ENCODE measurements at regions not wholly inside any gene's neighbourhood (a gene's known extent, or its start where the extent isn't known, plus 50 kb on each side); places are given as distances from the start of the nearest gene placed in this dataset.

DNA sequence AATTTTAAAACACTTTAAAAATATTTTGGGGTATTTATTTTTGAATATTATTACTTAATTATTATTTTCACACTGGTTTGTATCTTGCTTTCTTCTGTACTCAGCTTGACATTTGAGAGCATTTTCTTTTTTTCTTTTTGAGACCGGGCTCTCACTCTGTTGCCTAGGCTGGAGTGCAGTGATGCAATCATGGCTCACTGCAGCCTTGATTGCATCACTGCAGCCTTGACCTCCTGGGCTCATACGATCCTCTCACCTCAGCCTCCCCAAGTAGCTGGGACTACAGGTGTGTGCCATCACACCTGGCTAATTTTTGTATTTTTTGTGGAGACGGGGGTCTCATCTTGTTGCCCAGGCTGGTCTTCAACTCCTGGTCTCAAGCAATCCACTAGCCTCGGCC is 79.9 kb upstream of the DLX2 start:
- TF ChIP-seq EZH2 (IDR thresholded peaks at IDR 0.05; ENCODE audit: borderline replicate concordance), result no peak
- TF ChIP-seq, protein P1, sequence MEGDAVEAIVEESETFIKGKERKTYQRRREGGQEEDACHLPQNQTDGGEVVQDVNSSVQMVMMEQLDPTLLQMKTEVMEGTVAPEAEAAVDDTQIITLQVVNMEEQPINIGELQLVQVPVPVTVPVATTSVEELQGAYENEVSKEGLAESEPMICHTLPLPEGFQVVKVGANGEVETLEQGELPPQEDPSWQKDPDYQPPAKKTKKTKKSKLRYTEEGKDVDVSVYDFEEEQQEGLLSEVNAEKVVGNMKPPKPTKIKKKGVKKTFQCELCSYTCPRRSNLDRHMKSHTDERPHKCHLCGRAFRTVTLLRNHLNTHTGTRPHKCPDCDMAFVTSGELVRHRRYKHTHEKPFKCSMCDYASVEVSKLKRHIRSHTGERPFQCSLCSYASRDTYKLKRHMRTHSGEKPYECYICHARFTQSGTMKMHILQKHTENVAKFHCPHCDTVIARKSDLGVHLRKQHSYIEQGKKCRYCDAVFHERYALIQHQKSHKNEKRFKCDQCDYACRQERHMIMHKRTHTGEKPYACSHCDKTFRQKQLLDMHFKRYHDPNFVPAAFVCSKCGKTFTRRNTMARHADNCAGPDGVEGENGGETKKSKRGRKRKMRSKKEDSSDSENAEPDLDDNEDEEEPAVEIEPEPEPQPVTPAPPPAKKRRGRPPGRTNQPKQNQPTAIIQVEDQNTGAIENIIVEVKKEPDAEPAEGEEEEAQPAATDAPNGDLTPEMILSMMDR (IDR thresholded peaks at IDR 0.05; ENCODE audit: poor library complexity), result no peak
- TF ChIP-seq EZH2phosphoT487 (IDR thresholded peaks at IDR 0.05; ENCODE audit: low read depth, severe bottlenecking, unreplicated experiment), result no peak
